ENCODE measurements at regions not wholly inside any gene's neighbourhood (a gene's known extent, or its start where the extent isn't known, plus 50 kb on each side); places are given as distances from the start of the nearest gene placed in this dataset.

GRCh38 chr9:108468364-108468763 lies 387.4 kb downstream of the ACTL7B start:
- no peak overlapping the region for H3T11ph ChIP-seq (ENCODE audit: low read length)
- H2BK12ac ChIP-seq (ENCODE audit: insufficient read length, low read depth, low read length): no peak overlapping the region
- no peaks in the 10 kb centered on the region for H3K79me1 ChIP-seq (ENCODE audit: insufficient read depth, low read depth, low read length, poor library complexity, severe bottlenecking)
- H3K14ac ChIP-seq (ENCODE audit: insufficient read depth, low read length): no peak overlapping the region
- no peaks in the 10 kb centered on the region for H3K23me2 ChIP-seq (ENCODE audit: insufficient read length, low read depth, low read length, poor library complexity, severe bottlenecking)
- H4K91ac ChIP-seq (ENCODE audit: insufficient read length, low read depth, low read length): no peak overlapping the region
- no peak overlapping the region for H3K4ac ChIP-seq (ENCODE audit: low read depth, low read length)
- H4K8ac ChIP-seq (replicated peaks; ENCODE audit: insufficient read length, low read depth, low read length): no peak overlapping the region
- H2BK20ac ChIP-seq (ENCODE audit: low read depth, low read length, poor library complexity, severe bottlenecking): no peak overlapping the region
- Mint-ChIP-seq H3K4me3 (no peak overlapping the region), H3K4me1 (peaks cover 2 to 5% of the 10 kb centered on the region in 2 experiments), H3K27me3 (ENCODE audit: low read depth) (peaks cover 3% of the 10 kb centered on the region), H3K27ac (no peak overlapping the region), H3K9me3 (peaks cover 0 to 4% of the 10 kb centered on the region in 2 experiments; a peak in 1 of 5 replicates), H3K36me3 (ENCODE audit: insufficient read depth in 1 of 3, low read depth in 3 of 3) (no peaks in the 10 kb centered on the region)
- H3K56ac ChIP-seq (ENCODE audit: insufficient read length, low read depth, low read length): no peak overlapping the region
- H2BK120ac ChIP-seq (ENCODE audit: low read depth, low read length, poor library complexity, severe bottlenecking): no peak overlapping the region
- H3K27ac ChIP-seq (ENCODE audit: insufficient read length, low read depth, low read length): no peak overlapping the region
- H2AFZ ChIP-seq (ENCODE audit: low read length): no peak overlapping the region
- peak; percentile 51 for DNase-seq
- H3K79me2 ChIP-seq (ENCODE audit: insufficient read depth, low read length): no peaks in the 10 kb centered on the region
- H3K18ac ChIP-seq (ENCODE audit: insufficient read length, low read depth, low read length): no peak overlapping the region
- WGBS (ENCODE audit: extremely low coverage, insufficient read length, low lambda C conversion rate): no CpG with 5 or more reads among the region's 4 CpGs
- no peak overlapping the region for H4K5ac ChIP-seq (ENCODE audit: insufficient read length, low read depth, low read length)
- no peaks in the 10 kb centered on the region for H3K27me3 ChIP-seq (ENCODE audit: insufficient read depth, low read length)
- no peak overlapping the region for H3K23ac ChIP-seq (ENCODE audit: insufficient read length, low read depth, low read length)
- TF ChIP-seq CTCF (conservative IDR thresholded peaks at IDR 0.05): peak; percentile 74
- H3K9me3 ChIP-seq (ENCODE audit: control insufficient read depth, low read depth, low read length): no peaks in the 10 kb centered on the region
- H4K20me1 ChIP-seq (ENCODE audit: control insufficient read depth, insufficient read depth, insufficient read length): no peaks in the 10 kb centered on the region
- no peak overlapping the region for H3K4me2 ChIP-seq (ENCODE audit: insufficient read depth, insufficient read length, low read length)
- no peak overlapping the region for H2AK5ac ChIP-seq (ENCODE audit: insufficient read length, low read length)
- no peak overlapping the region for H3K9ac ChIP-seq (ENCODE audit: extremely low read depth, insufficient read length, low read length)
- peaks cover 2% of the 10 kb centered on the region; the same call in 1 of the 2 replicates for H3K4me1 ChIP-seq (ENCODE audit: insufficient read depth, low read length)
- no peak overlapping the region for H2BK15ac ChIP-seq (ENCODE audit: low read depth, low read length)
- H2BK5ac ChIP-seq (ENCODE audit: insufficient read length, low read length): no peak overlapping the region
